GM18951 (cell line): ENCODE measurements at regions not wholly inside any gene's neighbourhood (a gene's known extent, or its start where the extent isn't known, plus 50 kb on each side); places are given as distances from the start of the nearest gene placed in this dataset.

Experiments used
- POLR2A ChIP-seq: IDR thresholded peaks from 4 replicates; pipeline ENCODE4 v1.6.1; 2011; ENCODE audit warnings: mild to moderate bottlenecking; ENCODE audit not compliant: insufficient read length, insufficient read depth; ENCODE audit errors: extremely low read depth
- in situ Hi-C: fragments of 300-500 bp; cut with MboI; formaldehyde crosslinking; loops from one replicate; pipeline ENCODE4 v1.12.0; 2022; ENCODE audit warnings: low sequenced_read_pairs, mixed read lengths, inconsistent platforms; ENCODE audit not compliant: unreplicated experiment

- TF ChIP-seq POLR2A, result no peak
- in situ Hi-C loops, result no loop called here
Measured at GRCh38 chr7:12957487-12957886, 270.1 kb downstream of the ARL4A start.

- no peak for TF ChIP-seq POLR2A
- in situ Hi-C loops, result no loop called here
Measured at GRCh38 chr7:12961910-12962480, 274.6 kb downstream of the ARL4A start.

DNA sequence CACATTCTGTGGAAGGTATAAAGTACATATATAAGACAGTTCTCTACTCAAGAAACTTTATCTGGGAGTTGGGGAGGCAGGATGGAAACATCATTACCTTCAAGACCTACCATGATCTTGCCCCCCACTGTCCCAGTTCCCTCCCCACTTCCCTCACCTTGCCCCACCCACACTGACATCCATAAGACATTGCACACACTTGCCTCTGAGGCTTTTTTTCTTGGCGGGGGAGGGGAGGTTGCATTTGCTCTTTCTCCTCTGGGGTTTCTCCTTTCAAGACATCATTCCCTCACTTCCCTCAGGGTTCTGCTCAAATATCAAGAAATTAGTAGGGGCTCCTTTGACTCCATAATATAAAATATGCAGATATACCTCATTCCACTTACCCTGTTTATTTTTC is 276.0 kb downstream of the ARL4A start:
- in situ Hi-C loops, result no loop called here

DNA sequence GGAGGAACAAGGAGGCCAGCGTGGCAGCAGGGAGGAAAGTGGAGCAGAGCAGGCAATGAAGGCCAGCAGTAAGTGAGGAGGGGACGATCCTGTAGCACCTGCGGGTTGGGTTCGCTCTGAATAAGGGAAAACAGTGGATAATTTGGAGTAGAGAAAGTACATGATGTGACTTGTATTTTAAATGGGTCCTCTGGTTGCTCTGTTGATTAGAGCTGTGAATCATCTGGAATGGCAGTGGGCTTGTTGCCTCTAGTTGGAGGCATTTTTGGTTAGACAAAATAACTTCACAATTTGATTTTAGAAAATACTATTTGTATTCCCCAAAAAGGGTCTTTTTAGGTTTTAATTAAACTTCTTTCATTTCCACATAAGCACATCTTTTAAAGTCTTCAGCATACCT is 277.4 kb downstream of the ARL4A start:
- no peak for TF ChIP-seq POLR2A
- in situ Hi-C loops, result no loop called here

More for the DNA sequence above, 276.0 kb downstream of the ARL4A start:
- TF ChIP-seq POLR2A, result no peak

DNA sequence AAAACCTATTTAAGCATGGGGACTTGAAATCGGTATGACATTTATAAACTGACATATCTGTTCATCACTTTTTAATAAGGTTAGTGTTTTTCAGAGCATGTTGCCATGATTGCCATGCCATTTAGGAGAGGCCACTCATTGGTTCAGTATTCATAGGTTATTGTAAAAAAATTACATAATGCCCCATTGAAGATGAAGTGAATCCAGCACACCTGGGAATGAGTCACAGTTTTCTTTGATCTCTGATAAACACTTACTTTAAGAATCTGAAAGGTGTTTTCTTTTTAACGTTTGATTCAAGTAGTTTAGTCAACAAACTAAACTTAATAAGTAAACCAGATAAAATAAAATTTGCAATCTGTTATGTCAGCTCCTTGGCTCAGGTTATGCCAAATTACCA is 278.3 kb downstream of the ARL4A start:
- TF ChIP-seq POLR2A, result no peak
- in situ Hi-C loops, result no loop called here

GRCh38 chr7:12967322-12967721 is 279.9 kb downstream of the ARL4A start:
- no peak for TF ChIP-seq POLR2A
- in situ Hi-C loops, result no loop called here

GRCh38 chr7:12968836-12969422 is 281.5 kb downstream of the ARL4A start:
- in situ Hi-C loops, result no loop called here
- no peak for TF ChIP-seq POLR2A

DNA sequence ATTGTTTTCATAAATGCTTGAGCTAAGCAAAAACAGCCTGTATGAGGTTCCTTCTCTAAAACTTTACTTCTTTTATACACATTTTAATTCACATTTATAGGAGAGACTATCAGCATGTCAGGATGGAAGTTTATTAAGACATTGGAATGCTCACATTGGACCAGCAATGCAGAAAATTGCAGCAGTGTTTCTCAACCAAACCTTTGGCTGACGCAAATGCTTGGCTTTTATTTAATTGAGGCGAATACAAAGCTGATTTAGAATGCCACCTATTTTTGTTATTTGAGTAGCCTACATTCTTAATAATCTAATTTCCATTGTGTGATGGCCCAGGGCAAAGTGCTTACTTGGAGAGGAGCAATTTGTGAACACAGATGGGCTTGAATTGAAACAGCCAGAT is 283.2 kb downstream of the ARL4A start:
- in situ Hi-C loops, result no loop called here

DNA sequence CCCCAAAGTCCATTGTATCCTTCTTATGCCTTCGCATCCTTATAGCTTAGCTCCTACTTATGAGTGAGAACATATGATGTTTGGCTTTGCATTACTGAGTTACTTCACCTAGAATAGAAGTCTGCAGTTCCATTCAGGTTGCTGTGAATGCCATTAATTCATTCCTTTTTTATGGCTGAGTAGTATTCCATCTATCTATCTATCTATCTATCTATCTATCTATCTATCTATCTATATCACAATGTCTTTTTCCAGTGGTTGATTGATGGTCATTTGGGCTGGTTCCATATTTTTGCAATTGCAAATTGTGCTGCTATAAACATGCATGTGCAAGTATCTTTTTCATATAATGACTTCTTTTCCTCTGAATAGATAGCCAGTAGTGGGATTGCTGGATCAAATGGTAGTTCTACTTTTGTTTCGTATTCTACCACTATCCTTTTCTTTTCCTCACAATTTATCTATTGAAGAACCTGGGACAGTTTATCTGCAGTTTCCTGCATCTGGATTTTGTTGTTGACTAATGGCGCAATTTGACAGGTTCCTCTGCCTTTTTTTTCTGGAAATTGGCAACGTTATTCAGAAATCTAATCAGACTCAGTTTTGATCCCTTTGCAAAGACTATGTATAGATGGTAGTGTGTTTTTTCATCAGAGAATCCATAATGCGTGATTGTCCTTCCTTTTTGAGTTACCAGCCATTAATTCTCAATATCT is 287.2 kb downstream of the ARL4A start:
- in situ Hi-C loops, result no loop called here
- no peak for TF ChIP-seq POLR2A

More for the DNA sequence above, 283.2 kb downstream of the ARL4A start:
- no peak for TF ChIP-seq POLR2A

DNA sequence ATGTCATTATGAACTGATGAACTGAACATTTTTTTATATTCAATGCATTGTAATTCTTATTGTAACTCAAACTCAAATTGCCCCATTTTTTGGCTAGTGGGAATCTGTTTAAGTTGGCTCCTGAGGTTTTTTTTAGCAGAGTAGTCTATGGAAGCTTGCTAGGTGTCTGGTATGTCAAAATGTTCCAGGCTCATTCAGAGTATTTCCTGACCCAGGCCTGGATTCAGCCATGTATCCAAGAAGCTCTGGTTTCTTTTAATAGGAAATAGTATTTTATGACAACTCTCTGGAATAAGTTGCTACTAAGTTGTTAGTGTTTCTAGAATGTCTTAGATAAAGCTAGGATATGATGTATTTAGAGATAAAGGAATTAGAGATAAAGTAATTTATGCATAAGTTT is 288.0 kb downstream of the ARL4A start:
- in situ Hi-C loops, result no loop called here
- TF ChIP-seq POLR2A, result no peak

DNA sequence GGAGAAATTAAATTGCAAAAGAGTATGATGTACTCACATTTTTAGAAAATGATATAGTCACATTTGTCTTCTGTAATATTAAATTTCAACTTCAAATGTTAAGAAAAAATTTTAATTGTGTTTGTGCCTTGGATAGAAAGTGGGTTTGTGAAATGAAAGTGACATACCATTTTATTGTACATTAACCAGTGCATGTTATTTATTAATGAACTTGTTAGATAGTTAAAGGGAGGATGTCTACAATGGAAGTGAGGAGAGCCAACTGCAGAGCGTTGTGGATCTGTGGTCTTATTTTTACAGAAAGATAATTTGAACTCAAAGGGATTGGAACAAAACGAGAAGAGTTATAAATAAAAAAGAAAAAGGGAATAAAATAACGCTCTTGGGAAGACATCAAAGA is 291.7 kb downstream of the ARL4A start:
- in situ Hi-C loops, result no loop called here

GRCh38 chr7:12982178-12982577 is 294.7 kb downstream of the ARL4A start:
- no peak for TF ChIP-seq POLR2A
- in situ Hi-C loops, result no loop called here

More for the DNA sequence above, 291.7 kb downstream of the ARL4A start:
- no peak for TF ChIP-seq POLR2A

DNA sequence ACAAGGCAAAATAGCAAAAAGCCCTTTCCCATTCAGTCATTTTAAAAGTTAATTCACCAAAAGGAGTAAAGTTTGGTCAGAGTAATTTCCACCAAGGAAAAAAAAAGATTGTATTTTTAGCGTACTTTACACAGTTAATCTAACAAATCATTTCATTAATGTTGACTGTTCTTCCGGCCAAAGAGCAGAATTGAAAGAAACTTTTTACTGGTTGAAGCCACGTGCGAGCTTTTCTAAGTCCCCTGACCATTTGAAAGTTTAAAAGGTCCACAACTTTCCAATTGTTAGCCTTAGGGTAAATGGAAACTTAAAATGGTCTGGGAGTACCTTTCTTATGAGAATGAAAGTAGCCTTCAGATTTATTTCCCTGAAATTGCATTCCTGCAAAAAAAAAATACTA is 296.7 kb downstream of the ARL4A start:
- TF ChIP-seq POLR2A, result no peak
- in situ Hi-C loops, result no loop called here

- TF ChIP-seq POLR2A, result no peak
- in situ Hi-C loops, result no loop called here
Measured at GRCh38 chr7:12985228-12985627, 297.8 kb downstream of the ARL4A start.

GRCh38 chr7:12985752-12986151 is 298.3 kb downstream of the ARL4A start:
- in situ Hi-C loops, result no loop called here
- TF ChIP-seq POLR2A, result no peak

- no peak for TF ChIP-seq POLR2A
- in situ Hi-C loops, result no loop called here
Measured at GRCh38 chr7:12987238-12987637, 299.8 kb downstream of the ARL4A start.
